ENCODE measurements at regions not wholly inside any gene's neighbourhood (a gene's known extent, or its start where the extent isn't known, plus 50 kb on each side); places are given as distances from the start of the nearest gene placed in this dataset.

GRCh38 chr3:27573138-27573537 lies 89.0 kb upstream of the SLC4A7 start:
- ATAC-seq (no peak), DNase-seq (no peak)
- Histone ChIP-seq H3K9me3 (no peaks in the 10 kb centered on the region), H3K4me1 (peaks cover 0 to 29% (median 8%) of the 10 kb centered on the region in 12 donors), H3K27me3 (no peaks in the 10 kb centered on the region), H3K27ac (no peak overlapping the region), H3K4me3 (no peak overlapping the region), H3K36me3 (no peaks in the 10 kb centered on the region)
- no peak for TF ChIP-seq POLR2A (IDR thresholded peaks at IDR 0.05)
- TF ChIP-seq CTCF (IDR thresholded peaks at IDR 0.05) = no peak
- WGBS, 4 donors = 92 to 98% (median 96%) methylated on average over 3 of the region's 3 CpGs
- intact Hi-C loops (cut with DNase I) = no loop called here

- no peak for DNase-seq
- H3K9me3 ChIP-seq = no peaks in the 10 kb centered on the region
- H3K27ac ChIP-seq = peak overlapping the region in 6 of 12 donors; percentile 10 to 75 (median 32)
- WGBS, 4 donors = 47 to 63% (median 60%) methylated on average over 2 of the region's 2 CpGs
- no peaks in the 10 kb centered on the region for H3K27me3 ChIP-seq
- no peak for TF ChIP-seq POLR2A (IDR thresholded peaks at IDR 0.05)
- TF ChIP-seq CTCF (IDR thresholded peaks at IDR 0.05) = no peak
- peaks cover 0 to 19% (median 5%) of the 10 kb centered on the region in 12 donors for H3K4me1 ChIP-seq
- ATAC-seq = no peak
- H3K36me3 ChIP-seq = no peaks in the 10 kb centered on the region
- H3K4me3 ChIP-seq = no peak overlapping the region
- intact Hi-C loops (cut with DNase I) = no loop called here
These were observed 87.2 kb upstream of the SLC4A7 start for GRCh38 chr3:27571345-27571744.

GRCh38 chr3:27570421-27571106 lies 86.4 kb upstream of the SLC4A7 start:
- peak; percentile 47 to 74 (median 70) for ATAC-seq

More at GRCh38 chr3:27570421-27571106, 86.4 kb upstream of the SLC4A7 start:
- 70 to 77% (median 74%) methylated on average over 4 of the region's 4 CpGs for WGBS, 4 donors
- DNase-seq = peak in 3 of 5 donors; percentile 31 to 39 (median 37)
- no peak for TF ChIP-seq POLR2A (IDR thresholded peaks at IDR 0.05)
- TF ChIP-seq CTCF (IDR thresholded peaks at IDR 0.05) = no peak
- Histone ChIP-seq H3K4me3 (no peak overlapping the region), H3K9me3 (no peaks in the 10 kb centered on the region), H3K4me1 (peaks cover 0 to 19% (median 5%) of the 10 kb centered on the region in 12 donors), H3K27ac (peak overlapping the region in 6 of 12 donors; percentile 10 to 75 (median 50)), H3K36me3 (no peaks in the 10 kb centered on the region), H3K27me3 (no peaks in the 10 kb centered on the region)
- intact Hi-C loops (cut with DNase I) = no loop called here

Measured in heart left ventricle (tissue), 16 donors.